ENCODE measurements at regions not wholly inside any gene's neighbourhood (a gene's known extent, or its start where the extent isn't known, plus 50 kb on each side); places are given as distances from the start of the nearest gene placed in this dataset.

- in situ Hi-C loops (cut with HindIII; ENCODE audit: low sequenced_read_pairs) = loop anchor here (5.0 to 25.0 kb wide), 2 partner anchors 81 to 99 kb away; no protein-coding TSS in a partner anchor
These were observed 137.6 kb upstream of the SPACA7 start for GRCh38 chr13:112238436-112238995.

DNA sequence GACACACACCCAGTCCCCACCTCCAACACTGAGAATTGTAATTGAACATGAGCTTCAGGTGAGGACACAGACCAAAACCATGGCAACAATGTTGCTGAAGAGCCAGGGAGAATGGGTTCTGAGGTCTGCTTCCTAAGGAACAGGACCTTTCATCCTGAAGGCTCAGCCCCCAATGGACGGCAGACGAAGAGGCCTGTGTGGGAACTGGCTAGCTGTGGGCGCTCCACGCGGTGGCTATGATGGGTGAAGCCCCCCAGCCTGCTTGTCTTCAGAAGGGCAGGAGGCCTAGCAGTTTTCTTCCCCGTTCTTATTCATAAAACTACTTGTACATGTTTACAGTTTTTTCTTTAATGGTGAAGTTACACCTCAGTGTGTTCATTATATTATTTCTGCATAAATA, 136.1 kb upstream of the SPACA7 start:
- in situ Hi-C loops (cut with HindIII; ENCODE audit: low sequenced_read_pairs) = loop anchor here (25.0 kb wide), 1 partner anchor 97 kb away; no protein-coding TSS in a partner anchor

- in situ Hi-C loops (cut with HindIII; ENCODE audit: low sequenced_read_pairs) = loop anchor here (25.0 kb wide), 1 partner anchor 96 kb away; no protein-coding TSS in a partner anchor
These were observed 134.9 kb upstream of the SPACA7 start for GRCh38 chr13:112241288-112241687.

- in situ Hi-C loops (cut with HindIII; ENCODE audit: low sequenced_read_pairs) = loop anchor here (25.0 kb wide), 1 partner anchor 95 kb away; no protein-coding TSS in a partner anchor
These were observed 133.4 kb upstream of the SPACA7 start for GRCh38 chr13:112242777-112243176.

GRCh38 chr13:112244061-112244460, 132.1 kb upstream of the SPACA7 start:
- in situ Hi-C loops (cut with HindIII; ENCODE audit: low sequenced_read_pairs) = loop anchor here (25.0 kb wide), 1 partner anchor 93 kb away; no protein-coding TSS in a partner anchor

DNA sequence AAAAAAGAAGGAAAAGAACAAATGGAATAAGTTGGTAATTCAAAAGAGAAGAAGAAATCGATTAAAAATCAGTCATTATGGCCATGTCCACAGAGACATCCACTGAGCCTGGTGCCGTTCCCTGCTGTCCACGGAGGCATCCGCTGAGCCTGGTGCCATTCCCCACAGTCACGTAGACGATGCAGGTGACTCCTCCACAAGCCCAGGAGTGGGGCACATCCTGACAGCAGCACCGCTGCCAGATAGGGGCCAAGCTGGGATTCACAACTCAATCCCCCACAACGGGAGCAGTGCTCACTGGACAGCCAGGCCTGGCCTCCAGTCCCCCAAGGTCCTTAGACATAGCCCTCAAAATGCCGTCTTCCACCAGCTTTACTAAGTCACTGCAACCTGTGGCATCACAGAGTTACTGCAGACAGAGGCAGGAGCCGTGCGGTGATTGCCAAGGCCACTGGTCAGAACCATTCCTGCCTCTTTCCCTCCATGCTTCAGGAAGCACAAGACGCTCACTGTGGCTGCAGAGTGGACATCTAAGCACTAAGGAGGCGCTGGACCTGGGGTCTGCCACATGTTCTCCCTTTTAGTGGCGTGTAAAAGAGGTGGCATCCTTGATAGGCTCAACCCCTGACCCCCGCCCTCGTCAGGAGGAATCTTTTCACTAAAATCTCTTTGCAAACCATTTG, 131.5 kb upstream of the SPACA7 start:
- in situ Hi-C loops (cut with HindIII; ENCODE audit: low sequenced_read_pairs) = loop anchor here (25.0 kb wide), 1 partner anchor 93 kb away; no protein-coding TSS in a partner anchor

GRCh38 chr13:112245179-112245724, 130.9 kb upstream of the SPACA7 start:
- in situ Hi-C loops (cut with HindIII; ENCODE audit: low sequenced_read_pairs) = loop anchor here (25.0 kb wide), 1 partner anchor 92 kb away; no protein-coding TSS in a partner anchor

DNA sequence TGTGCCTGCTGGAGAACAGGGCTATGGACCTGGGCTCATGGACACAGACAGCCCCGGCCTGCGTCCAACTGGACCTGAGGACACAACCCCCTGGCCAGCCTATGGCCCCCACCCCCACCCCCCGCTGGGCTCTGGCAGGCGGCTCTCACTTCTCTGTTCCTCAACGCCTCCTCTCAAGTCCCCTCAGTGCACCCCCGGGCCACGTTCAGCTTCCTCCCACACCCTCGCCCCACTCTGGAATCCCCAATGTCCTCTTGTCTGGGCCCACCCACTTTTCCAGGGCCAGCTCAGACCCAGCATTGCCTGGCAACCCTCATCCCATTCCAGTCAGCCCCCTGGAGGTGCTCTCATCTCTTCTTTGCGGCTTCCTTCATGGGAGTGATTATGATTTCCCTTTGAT, 130.2 kb upstream of the SPACA7 start:
- in situ Hi-C loops (cut with HindIII; ENCODE audit: low sequenced_read_pairs) = loop anchor here (25.0 kb wide), 1 partner anchor 91 kb away; no protein-coding TSS in a partner anchor

- in situ Hi-C loops (cut with HindIII; ENCODE audit: low sequenced_read_pairs) = loop anchor here (25.0 kb wide), 1 partner anchor 90 kb away; no protein-coding TSS in a partner anchor
These were observed 129.3 kb upstream of the SPACA7 start for GRCh38 chr13:112246731-112247470.

- in situ Hi-C loops (cut with HindIII; ENCODE audit: low sequenced_read_pairs) = loop anchor here (25.0 kb wide), 1 partner anchor 90 kb away; no protein-coding TSS in a partner anchor
These were observed 128.4 kb upstream of the SPACA7 start for GRCh38 chr13:112247471-112248405.

GRCh38 chr13:112248406-112248760, 127.8 kb upstream of the SPACA7 start:
- in situ Hi-C loops (cut with HindIII; ENCODE audit: low sequenced_read_pairs) = loop anchor here (25.0 kb wide), 1 partner anchor 89 kb away; no protein-coding TSS in a partner anchor

- in situ Hi-C loops (cut with HindIII; ENCODE audit: low sequenced_read_pairs) = loop anchor here (25.0 kb wide), 1 partner anchor 88 kb away; no protein-coding TSS in a partner anchor
These were observed 127.1 kb upstream of the SPACA7 start for GRCh38 chr13:112248862-112249592.

DNA sequence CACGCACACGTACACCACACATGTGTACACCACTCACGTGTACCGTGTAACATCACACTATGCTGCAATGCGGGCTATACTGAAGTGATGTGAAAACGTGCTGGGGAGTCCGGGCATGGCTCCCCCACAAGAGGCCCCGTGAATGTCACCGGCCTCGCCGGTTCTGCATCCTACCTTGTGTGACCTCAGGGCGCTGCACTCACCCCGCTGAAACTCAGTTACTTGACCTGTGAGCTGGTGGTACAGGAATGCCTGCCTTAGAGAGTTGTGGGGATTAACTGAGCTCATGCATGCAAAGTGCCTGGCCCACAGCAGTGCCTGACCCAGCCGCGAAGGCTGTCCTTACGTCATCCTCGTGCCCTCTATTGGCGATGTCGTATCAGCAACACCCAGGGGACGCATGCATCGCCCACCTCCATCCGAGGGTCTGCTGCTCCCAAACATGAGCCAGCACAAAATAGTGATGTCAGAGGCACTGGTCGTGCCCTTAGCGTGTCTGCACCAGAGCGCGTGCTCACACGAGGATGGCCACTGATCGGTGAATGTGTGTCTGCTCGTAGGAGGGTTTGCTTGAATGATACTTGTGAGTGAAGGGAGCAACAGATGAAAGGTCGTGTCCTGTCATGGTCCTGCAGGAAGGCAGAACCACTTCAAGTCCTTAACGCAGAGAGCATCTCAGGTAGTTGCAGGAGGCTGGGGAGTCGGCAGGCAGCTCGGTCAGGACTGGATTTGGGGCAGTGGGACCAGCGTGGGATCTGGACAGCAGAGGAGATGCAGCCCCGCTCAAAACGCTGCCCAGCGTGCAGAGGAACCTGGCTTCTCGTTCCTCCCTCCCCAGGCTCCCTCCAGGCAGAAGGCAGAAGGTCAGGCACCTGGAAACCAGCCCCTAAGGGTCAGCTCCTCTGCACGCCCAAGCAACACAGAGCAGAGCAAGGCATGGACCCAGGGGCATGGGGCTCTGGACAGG, 126.2 kb upstream of the SPACA7 start:
- in situ Hi-C loops (cut with HindIII; ENCODE audit: low sequenced_read_pairs) = loop anchor here (25.0 kb wide), 1 partner anchor 87 kb away; no protein-coding TSS in a partner anchor

DNA sequence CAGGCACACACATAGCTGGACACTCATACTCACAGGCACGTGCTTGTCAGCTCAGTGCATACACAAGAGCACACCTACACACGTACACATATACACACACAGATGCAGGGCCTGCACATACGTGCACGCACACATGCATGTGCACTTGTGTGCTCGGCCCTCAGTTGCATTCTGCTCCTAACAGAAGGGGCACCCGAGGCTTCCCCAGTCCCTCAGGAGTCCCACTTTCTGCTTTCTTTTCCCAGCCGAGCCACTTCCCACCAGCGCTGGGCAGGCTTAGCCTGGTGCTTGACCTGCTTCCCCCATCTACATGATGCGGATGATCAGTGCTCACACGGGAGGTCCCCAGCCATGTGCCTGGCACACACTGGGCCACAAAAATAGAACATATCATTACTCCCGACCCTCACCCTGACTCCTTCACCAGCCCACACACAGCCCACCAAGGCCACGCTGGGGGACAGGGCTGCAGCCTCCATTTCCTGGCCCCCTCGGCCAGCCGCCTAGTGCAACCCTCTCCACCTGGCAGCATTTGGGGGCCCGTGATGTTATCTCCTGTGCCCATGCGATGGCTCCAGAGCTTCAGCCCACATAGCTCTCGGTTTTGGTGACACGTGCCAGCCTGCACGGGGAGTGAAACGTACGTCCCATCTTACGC, 125.2 kb upstream of the SPACA7 start:
- in situ Hi-C loops (cut with HindIII; ENCODE audit: low sequenced_read_pairs) = no loop called here

DNA sequence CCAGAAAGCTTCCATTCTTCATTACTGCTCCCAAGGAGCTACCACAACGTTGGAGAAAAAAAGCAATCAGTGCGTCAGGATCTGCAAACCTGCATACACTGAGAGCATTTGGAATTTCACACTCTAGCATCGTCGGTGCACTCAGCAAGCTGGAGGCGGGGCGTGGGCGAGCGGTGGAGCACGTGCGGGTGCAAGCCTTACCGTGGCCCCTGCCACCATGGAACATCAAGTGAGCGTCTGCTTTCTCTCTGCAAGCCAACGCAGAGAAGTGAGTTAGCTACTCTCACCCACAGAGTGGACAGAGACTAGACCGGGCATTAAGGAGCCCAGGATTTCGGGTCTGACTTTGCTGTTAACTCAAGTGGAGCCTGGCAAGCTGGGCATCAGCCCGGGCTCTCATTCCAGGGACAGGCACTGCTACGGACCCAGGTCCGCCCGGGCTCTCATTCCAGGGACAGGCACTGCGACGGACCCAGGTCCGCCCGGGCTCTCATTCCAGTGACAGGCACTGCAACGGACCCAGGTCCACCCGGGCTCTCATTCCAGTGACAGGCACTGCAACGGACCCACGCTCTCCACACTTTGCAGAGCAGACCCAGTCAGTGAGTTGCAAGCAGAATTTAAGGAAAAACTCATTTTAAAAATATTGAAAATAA, 124.1 kb upstream of the SPACA7 start:
- in situ Hi-C loops (cut with HindIII; ENCODE audit: low sequenced_read_pairs) = no loop called here

DNA sequence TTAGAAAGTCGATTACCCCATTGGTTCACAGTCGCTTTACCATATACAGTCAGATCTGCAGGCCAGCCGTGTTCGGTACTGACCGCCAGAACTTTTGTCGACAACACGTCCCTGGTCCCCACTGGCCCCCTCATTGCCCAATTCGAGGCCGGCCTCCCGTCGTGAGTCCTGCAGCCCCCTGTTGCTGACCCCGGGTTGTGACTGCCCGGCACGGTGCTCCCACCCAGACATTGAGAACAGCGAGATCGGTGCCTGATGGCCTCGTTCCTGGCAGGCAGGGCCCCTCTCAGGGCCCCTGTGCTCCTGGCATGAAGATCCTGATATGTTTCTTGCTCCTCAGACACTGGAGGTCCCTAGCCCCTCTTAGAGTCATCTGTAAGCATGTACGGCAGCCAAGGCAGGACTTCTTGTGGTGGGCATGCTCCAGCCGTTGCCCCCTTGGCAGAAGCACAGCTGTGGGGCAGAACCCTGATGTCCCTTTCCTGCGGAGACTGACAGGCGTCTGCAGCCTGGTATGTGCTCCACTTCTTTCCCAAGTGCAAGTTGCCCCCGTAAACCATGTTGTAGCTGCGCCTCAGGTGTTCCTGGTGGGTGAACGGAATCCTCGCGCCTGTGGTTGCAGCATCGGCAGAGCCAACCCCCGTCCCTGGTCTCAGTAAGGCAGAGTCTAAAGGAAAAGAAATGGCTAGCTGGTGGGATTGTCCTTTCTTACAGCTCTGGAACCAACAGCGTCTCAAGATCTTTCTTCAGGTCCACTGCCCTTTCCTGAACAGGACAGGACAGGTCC, 123.2 kb upstream of the SPACA7 start:
- in situ Hi-C loops (cut with HindIII; ENCODE audit: low sequenced_read_pairs) = no loop called here

All from endothelial cell of hepatic sinusoid (primary cell).